ENCODE measurements at regions not wholly inside any gene's neighbourhood (a gene's known extent, or its start where the extent isn't known, plus 50 kb on each side); places are given as distances from the start of the nearest gene placed in this dataset.

DNA sequence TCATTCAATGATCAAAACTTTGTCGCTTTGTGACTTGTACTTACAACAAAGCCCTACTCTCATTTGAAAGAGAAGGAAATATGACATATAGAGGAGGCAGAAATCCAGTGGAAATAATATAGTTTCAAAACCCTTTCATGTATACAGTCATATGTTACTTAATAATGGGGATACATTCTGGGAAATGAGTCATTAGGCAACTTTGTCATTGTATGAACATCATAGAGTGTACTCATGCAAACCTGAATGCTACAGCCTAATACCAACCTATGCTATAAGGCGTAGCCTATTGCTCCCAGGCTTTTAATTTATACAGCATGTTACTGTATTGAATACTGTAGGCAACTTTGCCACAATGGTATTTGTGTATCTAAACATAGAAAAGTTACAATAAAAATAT lies 69.0 kb upstream of the SMC2 start:
- no peak for FAIRE-seq

More for the DNA sequence above, 69.0 kb upstream of the SMC2 start:
- no TSS peak for BruUV-seq (replicated peaks)
- DNase-seq (ENCODE audit: low read depth, low spot score) = no peak
- H3K9me3 ChIP-seq (replicated peaks; ENCODE audit: control insufficient read depth, insufficient read depth, low read length) = no peaks in the 10 kb centered on the region
- H3K27ac ChIP-seq (ENCODE audit: insufficient read depth, low read depth, low read length) = no peak overlapping the region
- intact Hi-C loops (cut with micrococcal nuclease) (no loop called here), dilution Hi-C loops (cut with MboI; ENCODE audit: extremely low pct_ligation_motif_present, low sequenced_read_pairs) (no loop called here)
- H3K9me1 ChIP-seq (replicated peaks; ENCODE audit: control insufficient read depth, extremely low read depth, insufficient read depth, low read length) = no peaks in the 10 kb centered on the region
- TF ChIP-seq, protein P1, sequence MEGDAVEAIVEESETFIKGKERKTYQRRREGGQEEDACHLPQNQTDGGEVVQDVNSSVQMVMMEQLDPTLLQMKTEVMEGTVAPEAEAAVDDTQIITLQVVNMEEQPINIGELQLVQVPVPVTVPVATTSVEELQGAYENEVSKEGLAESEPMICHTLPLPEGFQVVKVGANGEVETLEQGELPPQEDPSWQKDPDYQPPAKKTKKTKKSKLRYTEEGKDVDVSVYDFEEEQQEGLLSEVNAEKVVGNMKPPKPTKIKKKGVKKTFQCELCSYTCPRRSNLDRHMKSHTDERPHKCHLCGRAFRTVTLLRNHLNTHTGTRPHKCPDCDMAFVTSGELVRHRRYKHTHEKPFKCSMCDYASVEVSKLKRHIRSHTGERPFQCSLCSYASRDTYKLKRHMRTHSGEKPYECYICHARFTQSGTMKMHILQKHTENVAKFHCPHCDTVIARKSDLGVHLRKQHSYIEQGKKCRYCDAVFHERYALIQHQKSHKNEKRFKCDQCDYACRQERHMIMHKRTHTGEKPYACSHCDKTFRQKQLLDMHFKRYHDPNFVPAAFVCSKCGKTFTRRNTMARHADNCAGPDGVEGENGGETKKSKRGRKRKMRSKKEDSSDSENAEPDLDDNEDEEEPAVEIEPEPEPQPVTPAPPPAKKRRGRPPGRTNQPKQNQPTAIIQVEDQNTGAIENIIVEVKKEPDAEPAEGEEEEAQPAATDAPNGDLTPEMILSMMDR (IDR thresholded peaks at IDR 0.05; ENCODE audit: extremely low read depth in 1 of 2, insufficient read depth in 1 of 2, low read depth in 1 of 2, low read length in 2 of 2) = no peak
- TF ChIP-seq MYC (IDR thresholded peaks at IDR 0.05; ENCODE audit: low read depth, low read length) (no peak), JUN (IDR thresholded peaks at IDR 0.05; ENCODE audit: borderline replicate concordance, insufficient read depth, insufficient read length, low read depth) (no peak), EZH2 (IDR thresholded peaks at IDR 0.05; ENCODE audit: borderline replicate concordance, low read depth, low read length, severe bottlenecking) (no peak), POLR2AphosphoS5 (IDR thresholded peaks at IDR 0.05; ENCODE audit: insufficient read depth, low read depth, low read length) (no peak), FOS (IDR thresholded peaks at IDR 0.05; ENCODE audit: borderline replicate concordance, insufficient read depth, low read length) (no peak), GATA2 (IDR thresholded peaks at IDR 0.05; ENCODE audit: insufficient read depth, insufficient read length, low read depth, low read length) (no peak), POLR2A (IDR thresholded peaks at IDR 0.05; ENCODE audit: low read depth, low read length) (no peak)
- TF ChIP-seq, protein P2, sequence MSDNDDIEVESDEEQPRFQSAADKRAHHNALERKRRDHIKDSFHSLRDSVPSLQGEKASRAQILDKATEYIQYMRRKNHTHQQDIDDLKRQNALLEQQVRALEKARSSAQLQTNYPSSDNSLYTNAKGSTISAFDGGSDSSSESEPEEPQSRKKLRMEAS (IDR thresholded peaks at IDR 0.05; ENCODE audit: insufficient read depth, insufficient read length) = no peak
- H3K4me1 ChIP-seq (ENCODE audit: control insufficient read depth, extremely low read depth, insufficient read depth, low read length) = no peaks in the 10 kb centered on the region
- ChIA-PET CTCF (no interaction called here), POLR2A (no interaction called here)
- H3K36me3 ChIP-seq (ENCODE audit: control insufficient read depth in 2 of 2, extremely low read depth in 1 of 2, insufficient read depth in 2 of 2, low read length in 2 of 2) = no peaks in the 10 kb centered on the region
- H4K20me1 ChIP-seq (replicated peaks; ENCODE audit: control insufficient read depth, extremely low read depth, insufficient read depth, low read length) = no peaks in the 10 kb centered on the region
- no peak overlapping the region for H3K4me3 ChIP-seq (replicated peaks in 1 of 3; ENCODE audit: insufficient read depth in 1 of 3, low read depth in 1 of 3, low read length in 3 of 3)
- no peaks in the 10 kb centered on the region for H3K79me2 ChIP-seq (ENCODE audit: control insufficient read depth, insufficient read depth, low read length)
- no peak overlapping the region for H2AFZ ChIP-seq (ENCODE audit: low read depth, low read length)
- no peaks in the 10 kb centered on the region for H3K27me3 ChIP-seq (ENCODE audit: control insufficient read depth in 2 of 2, insufficient read depth in 2 of 2, low read length in 2 of 2)
- no peak overlapping the region for H3K4me2 ChIP-seq (ENCODE audit: insufficient read depth, low read length)
- no peak overlapping the region for H3K9ac ChIP-seq (replicated peaks; ENCODE audit: extremely low read depth, insufficient read depth, low read length)
